HFFc6 (cell line): ENCODE measurements at regions not wholly inside any gene's neighbourhood (a gene's known extent, or its start where the extent isn't known, plus 50 kb on each side); places are given as distances from the start of the nearest gene placed in this dataset.

Experiments
- DNase-seq: peaks from one replicate; pipeline ENCODE4 v3.0.0-alpha.2; 2018
- H3K27ac Mint-ChIP-seq: 2 replicates; pipeline ENCODE4 v1.8.0; 2020; ENCODE audit warnings: mild to moderate bottlenecking, mixed read lengths
- H3K27me3 Mint-ChIP-seq: 2 replicates; pipeline ENCODE4 v1.8.0; 2021; ENCODE audit warnings: mild to moderate bottlenecking, moderate library complexity, mixed read lengths; ENCODE audit not compliant: insufficient read depth
- H3K36me3 Mint-ChIP-seq: 2 replicates; pipeline ENCODE4 v1.8.0; 2021; ENCODE audit warnings: low read depth, mixed read lengths
- H3K4me1 Mint-ChIP-seq: 2 replicates; pipeline ENCODE4 v1.8.0; 2020; ENCODE audit warnings: low read depth, mixed read lengths
- H3K4me3 Mint-ChIP-seq: 2 replicates; pipeline ENCODE4 v1.8.0; 2020; ENCODE audit warnings: mild to moderate bottlenecking, moderate library complexity, mixed read lengths
- H3K9me3 Mint-ChIP-seq: 2 replicates; pipeline ENCODE4 v1.8.0; 2020; ENCODE audit warnings: mild to moderate bottlenecking, mixed read lengths
- CTCF ChIP-seq: fragments of 200-600 bp; sonication (generic); IDR thresholded peaks from 2 replicates; pipeline ENCODE4 v1.5.0; 2021; ENCODE audit warnings: antibody characterized with exemption, mild to moderate bottlenecking

- no peaks in the 10 kb centered on the region for H3K4me1 Mint-ChIP-seq
Measured at GRCh38 chr10:20644421-20644820, 252.7 kb downstream of the NEBL start.

GRCh38 chr10:20641605-20642004 is 255.5 kb downstream of the NEBL start:
- H3K27me3 Mint-ChIP-seq = no peaks in the 10 kb centered on the region; the same call in 1 of the 2 replicates
- no peak overlapping the region for H3K27ac Mint-ChIP-seq
- H3K4me1 Mint-ChIP-seq = no peaks in the 10 kb centered on the region
- TF ChIP-seq CTCF = no peak
- H3K9me3 Mint-ChIP-seq = peaks cover 60% of the 10 kb centered on the region
- no peak overlapping the region for H3K4me3 Mint-ChIP-seq
- no peaks in the 10 kb centered on the region; the same call in 1 of the 2 replicates for H3K36me3 Mint-ChIP-seq
- DNase-seq = no peak

More at GRCh38 chr10:20644421-20644820, 252.7 kb downstream of the NEBL start:
- TF ChIP-seq CTCF = no peak
- DNase-seq = no peak
- Mint-ChIP-seq H3K9me3 (peaks cover 55% of the 10 kb centered on the region), H3K27ac (no peak overlapping the region), H3K27me3 (no peaks in the 10 kb centered on the region; the same call in 1 of the 2 replicates), H3K4me3 (no peak overlapping the region), H3K36me3 (no peaks in the 10 kb centered on the region)

GRCh38 chr10:20635570-20635969 is 261.5 kb downstream of the NEBL start:
- Mint-ChIP-seq H3K9me3 (peaks cover 67% of the 10 kb centered on the region), H3K36me3 (no peaks in the 10 kb centered on the region; the same call in 1 of the 2 replicates), H3K27ac (no peak overlapping the region), H3K27me3 (no peaks in the 10 kb centered on the region; the same call in 1 of the 2 replicates), H3K4me1 (no peaks in the 10 kb centered on the region), H3K4me3 (no peak overlapping the region)
- DNase-seq = no peak
- no peak for TF ChIP-seq CTCF

GRCh38 chr10:20634839-20635238 is 262.3 kb downstream of the NEBL start:
- Mint-ChIP-seq H3K4me1 (no peaks in the 10 kb centered on the region), H3K9me3 (peaks cover 61% of the 10 kb centered on the region), H3K36me3 (no peaks in the 10 kb centered on the region; the same call in 1 of the 2 replicates), H3K27ac (no peak overlapping the region), H3K27me3 (no peaks in the 10 kb centered on the region; the same call in 1 of the 2 replicates), H3K4me3 (no peak overlapping the region)
- DNase-seq = no peak
- TF ChIP-seq CTCF = no peak

- Mint-ChIP-seq H3K27me3 (no peaks in the 10 kb centered on the region), H3K9me3 (peaks cover 55% of the 10 kb centered on the region), H3K4me3 (no peak overlapping the region), H3K27ac (no peak overlapping the region), H3K36me3 (no peaks in the 10 kb centered on the region; the same call in 1 of the 2 replicates), H3K4me1 (no peaks in the 10 kb centered on the region)
- TF ChIP-seq CTCF = no peak
- DNase-seq = no peak
Measured at GRCh38 chr10:20633714-20634113, 263.4 kb downstream of the NEBL start.

- Mint-ChIP-seq H3K27ac (no peak overlapping the region), H3K4me3 (no peak overlapping the region), H3K27me3 (no peaks in the 10 kb centered on the region), H3K9me3 (peaks cover 58% of the 10 kb centered on the region), H3K4me1 (no peaks in the 10 kb centered on the region), H3K36me3 (no peaks in the 10 kb centered on the region)
- TF ChIP-seq CTCF = no peak
- DNase-seq = no peak
Measured at GRCh38 chr10:20632696-20633095, 264.4 kb downstream of the NEBL start.
